ENCODE measurements at regions not wholly inside any gene's neighbourhood (a gene's known extent, or its start where the extent isn't known, plus 50 kb on each side); places are given as distances from the start of the nearest gene placed in this dataset.

- H3K9ac ChIP-seq (ENCODE audit: low read length) = no peak overlapping the region
- no peaks in the 10 kb centered on the region for H3K36me3 ChIP-seq (ENCODE audit: insufficient read depth, low read length)
- H3K27ac ChIP-seq (ENCODE audit: low read length) = no peak overlapping the region
- H3K9me3 ChIP-seq (ENCODE audit: low read length) = no peaks in the 10 kb centered on the region
- H3K9me2 ChIP-seq (ENCODE audit: insufficient read depth, low read length) = no peaks in the 10 kb centered on the region
- H3K27me3 ChIP-seq (ENCODE audit: insufficient read depth, low read depth, low read length) = no peaks in the 10 kb centered on the region
- TF ChIP-seq EZH2 (IDR thresholded peaks at IDR 0.05; ENCODE audit: borderline replicate concordance, insufficient read depth, low read length, poor library complexity, severe bottlenecking) = no peak
- no peak for TF ChIP-seq MXI1 (conservative IDR thresholded peaks at IDR 0.05; ENCODE audit: poor library complexity, severe bottlenecking)
- no peak for TF ChIP-seq EP300 (conservative IDR thresholded peaks at IDR 0.05; ENCODE audit: poor library complexity, severe bottlenecking)
- no peak for TF ChIP-seq POLR2AphosphoS5 (IDR thresholded peaks at IDR 0.05)
- TF ChIP-seq SMC3 (conservative IDR thresholded peaks at IDR 0.05; ENCODE audit: poor library complexity) = no peak
- TF ChIP-seq CTCF (IDR thresholded peaks at IDR 0.05; ENCODE audit: poor library complexity, severe bottlenecking) = no peak
- no peak for TF ChIP-seq REST (IDR thresholded peaks at IDR 0.05; ENCODE audit: borderline replicate concordance)
- TF ChIP-seq TAF1 (IDR thresholded peaks at IDR 0.05; ENCODE audit: low read depth) = no peak
- TF ChIP-seq RAD21 (conservative IDR thresholded peaks at IDR 0.05) = no peak
- H3K79me2 ChIP-seq (replicated peaks; ENCODE audit: insufficient read depth, low read length) = no peaks in the 10 kb centered on the region
- no peaks in the 10 kb centered on the region for H4K20me1 ChIP-seq (ENCODE audit: insufficient read depth)
- no peak overlapping the region for H3K4me2 ChIP-seq (ENCODE audit: low read length)
- H3F3A ChIP-seq (ENCODE audit: insufficient read depth, low read length, poor library complexity, severe bottlenecking) = no peaks in the 10 kb centered on the region
- no peak overlapping the region for H2AFZ ChIP-seq (ENCODE audit: low read depth, low read length)
- H3K4me3 ChIP-seq (ENCODE audit: low read length) = no peak overlapping the region
Measured at GRCh38 chrX:67044866-67045265, 406.0 kb upstream of the EDA2R start.

- no peaks in the 10 kb centered on the region for H3K36me3 ChIP-seq (ENCODE audit: insufficient read depth, low read length)
- no peaks in the 10 kb centered on the region for H4K20me1 ChIP-seq (ENCODE audit: insufficient read depth)
- no peaks in the 10 kb centered on the region for H3K79me2 ChIP-seq (replicated peaks; ENCODE audit: insufficient read depth, low read length)
- no peak overlapping the region for H2AFZ ChIP-seq (ENCODE audit: low read depth, low read length)
- TF ChIP-seq SMC3 (conservative IDR thresholded peaks at IDR 0.05; ENCODE audit: poor library complexity) = no peak
- TF ChIP-seq POLR2AphosphoS5 (IDR thresholded peaks at IDR 0.05) = no peak
- TF ChIP-seq TAF1 (IDR thresholded peaks at IDR 0.05; ENCODE audit: low read depth) = no peak
- no peak for TF ChIP-seq CTCF (IDR thresholded peaks at IDR 0.05; ENCODE audit: poor library complexity, severe bottlenecking)
- TF ChIP-seq REST (IDR thresholded peaks at IDR 0.05; ENCODE audit: borderline replicate concordance) = no peak
- TF ChIP-seq MXI1 (conservative IDR thresholded peaks at IDR 0.05; ENCODE audit: poor library complexity, severe bottlenecking) = no peak
- no peak for TF ChIP-seq EP300 (conservative IDR thresholded peaks at IDR 0.05; ENCODE audit: poor library complexity, severe bottlenecking)
- H3K27ac ChIP-seq (ENCODE audit: low read length) = no peak overlapping the region
- no peaks in the 10 kb centered on the region for H3K9me2 ChIP-seq (ENCODE audit: insufficient read depth, low read length)
- H3K27me3 ChIP-seq (ENCODE audit: insufficient read depth, low read depth, low read length) = no peaks in the 10 kb centered on the region
- H3F3A ChIP-seq (ENCODE audit: insufficient read depth, low read length, poor library complexity, severe bottlenecking) = no peaks in the 10 kb centered on the region
- H3K4me2 ChIP-seq (ENCODE audit: low read length) = no peak overlapping the region
- no peak overlapping the region for H3K9ac ChIP-seq (ENCODE audit: low read length)
- H3K9me3 ChIP-seq (ENCODE audit: low read length) = no peaks in the 10 kb centered on the region
- H3K4me3 ChIP-seq (ENCODE audit: low read length) = no peak overlapping the region
Measured at GRCh38 chrX:67044029-67044653, 405.3 kb upstream of the EDA2R start.

All from neural cell (in vitro differentiated cells).